Activated naive CD8-positive, alpha-beta T cell (primary cell): ENCODE measurements at regions not wholly inside any gene's neighbourhood (a gene's known extent, or its start where the extent isn't known, plus 50 kb on each side); places are given as distances from the start of the nearest gene placed in this dataset.

Source experiments
- H3K27ac Mint-ChIP-seq: one replicate; pipeline ENCODE4 v1.8.0; 2021; ENCODE audit warnings: mixed read lengths
- H3K27me3 Mint-ChIP-seq: one replicate; pipeline ENCODE4 v1.8.0; 2021; ENCODE audit warnings: mixed read lengths
- H3K36me3 Mint-ChIP-seq: one replicate; pipeline ENCODE4 v1.8.0; 2021; ENCODE audit warnings: mixed read lengths
- H3K4me1 Mint-ChIP-seq: one replicate; pipeline ENCODE4 v1.8.0; 2021; ENCODE audit warnings: low read depth, mixed read lengths
- H3K4me3 Mint-ChIP-seq: one replicate; pipeline ENCODE4 v1.8.0; 2021; ENCODE audit warnings: mild to moderate bottlenecking, mixed read lengths
- H3K9me3 Mint-ChIP-seq: one replicate; pipeline ENCODE4 v1.8.0; 2021; ENCODE audit warnings: low read depth, mixed read lengths

DNA sequence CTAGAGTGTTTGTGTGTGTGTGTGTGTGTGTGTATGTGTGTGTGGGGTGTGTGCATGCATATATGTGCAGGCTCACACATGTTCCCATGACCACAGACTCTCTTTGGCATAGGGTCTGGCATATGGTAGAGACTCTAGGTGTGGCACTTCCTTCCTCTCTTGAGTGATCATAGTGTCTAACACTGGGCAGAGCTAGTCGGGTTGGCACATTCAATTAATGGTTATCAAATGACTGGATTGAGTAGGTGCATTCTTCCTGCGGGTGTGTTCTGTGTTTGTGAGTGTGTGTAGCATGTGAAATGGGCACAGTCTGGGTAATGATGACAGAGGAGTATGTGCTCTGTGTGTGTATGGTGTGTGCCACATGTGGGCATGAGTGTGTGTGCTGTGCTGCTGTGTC lies 106.5 kb downstream of the EFNB1 start:
- H3K27me3 Mint-ChIP-seq = no peaks in the 10 kb centered on the region
- peaks cover 2% of the 10 kb centered on the region for H3K4me1 Mint-ChIP-seq
- no peaks in the 10 kb centered on the region for H3K9me3 Mint-ChIP-seq
- no peak overlapping the region for H3K27ac Mint-ChIP-seq
- no peak overlapping the region for H3K4me3 Mint-ChIP-seq
- no peaks in the 10 kb centered on the region for H3K36me3 Mint-ChIP-seq

DNA sequence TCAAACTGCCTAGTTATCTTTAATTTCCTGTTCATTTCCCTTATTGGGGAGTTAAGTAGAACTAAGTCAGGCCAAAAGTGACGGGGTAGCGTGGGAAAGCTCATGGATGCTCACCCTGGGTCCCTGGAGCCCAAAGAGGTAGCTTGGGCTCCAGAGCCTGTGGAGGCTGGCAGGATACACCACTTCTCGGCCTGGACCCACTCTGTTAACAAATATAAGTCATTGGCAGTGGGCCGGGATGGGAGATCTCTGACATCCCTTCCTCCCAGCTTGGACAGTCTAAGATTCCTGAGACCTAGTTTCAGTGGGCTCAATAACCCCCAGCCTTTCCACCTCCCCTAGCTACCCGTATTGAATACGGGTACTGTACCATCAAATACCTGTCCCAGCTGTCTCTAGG lies 106.1 kb downstream of the EFNB1 start:
- Mint-ChIP-seq H3K4me1 (peaks cover 2% of the 10 kb centered on the region), H3K27ac (no peak overlapping the region), H3K36me3 (no peaks in the 10 kb centered on the region), H3K27me3 (no peaks in the 10 kb centered on the region), H3K9me3 (no peaks in the 10 kb centered on the region), H3K4me3 (no peak overlapping the region)

GRCh38 chrX:68934421-68934820 lies 105.6 kb downstream of the EFNB1 start:
- Mint-ChIP-seq H3K27me3 (no peaks in the 10 kb centered on the region), H3K36me3 (no peaks in the 10 kb centered on the region), H3K4me3 (no peak overlapping the region), H3K4me1 (peaks cover 2% of the 10 kb centered on the region), H3K9me3 (no peaks in the 10 kb centered on the region), H3K27ac (no peak overlapping the region)

- no peaks in the 10 kb centered on the region for H3K27me3 Mint-ChIP-seq
- H3K9me3 Mint-ChIP-seq = no peaks in the 10 kb centered on the region
- no peak overlapping the region for H3K4me3 Mint-ChIP-seq
- no peaks in the 10 kb centered on the region for H3K36me3 Mint-ChIP-seq
- H3K4me1 Mint-ChIP-seq = peaks cover 2% of the 10 kb centered on the region
- H3K27ac Mint-ChIP-seq = no peak overlapping the region
Observed at GRCh38 chrX:68932611-68933010, 103.8 kb downstream of the EFNB1 start.

DNA sequence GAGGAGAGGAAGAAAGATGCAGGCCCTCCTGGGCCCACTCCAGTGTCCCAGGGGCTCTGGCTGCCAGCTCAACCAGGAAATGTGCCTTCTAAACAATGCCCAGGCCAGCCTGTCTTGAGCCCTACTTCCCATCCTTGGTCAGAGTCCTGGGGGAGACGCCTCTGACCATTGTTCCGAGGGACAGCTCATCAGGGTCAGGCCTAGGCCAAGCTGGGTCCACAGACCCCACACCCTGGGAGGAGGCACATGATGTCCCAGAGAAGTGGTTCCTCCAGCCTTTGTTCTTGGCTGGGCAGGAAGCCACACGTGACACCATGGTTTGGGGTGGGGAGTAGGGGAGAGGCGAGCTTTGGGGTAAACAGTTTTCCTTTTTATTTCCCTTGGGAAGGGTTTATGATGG lies 102.5 kb downstream of the EFNB1 start:
- Mint-ChIP-seq H3K4me1 (peaks cover 2% of the 10 kb centered on the region), H3K27ac (no peak overlapping the region), H3K36me3 (no peaks in the 10 kb centered on the region)

DNA sequence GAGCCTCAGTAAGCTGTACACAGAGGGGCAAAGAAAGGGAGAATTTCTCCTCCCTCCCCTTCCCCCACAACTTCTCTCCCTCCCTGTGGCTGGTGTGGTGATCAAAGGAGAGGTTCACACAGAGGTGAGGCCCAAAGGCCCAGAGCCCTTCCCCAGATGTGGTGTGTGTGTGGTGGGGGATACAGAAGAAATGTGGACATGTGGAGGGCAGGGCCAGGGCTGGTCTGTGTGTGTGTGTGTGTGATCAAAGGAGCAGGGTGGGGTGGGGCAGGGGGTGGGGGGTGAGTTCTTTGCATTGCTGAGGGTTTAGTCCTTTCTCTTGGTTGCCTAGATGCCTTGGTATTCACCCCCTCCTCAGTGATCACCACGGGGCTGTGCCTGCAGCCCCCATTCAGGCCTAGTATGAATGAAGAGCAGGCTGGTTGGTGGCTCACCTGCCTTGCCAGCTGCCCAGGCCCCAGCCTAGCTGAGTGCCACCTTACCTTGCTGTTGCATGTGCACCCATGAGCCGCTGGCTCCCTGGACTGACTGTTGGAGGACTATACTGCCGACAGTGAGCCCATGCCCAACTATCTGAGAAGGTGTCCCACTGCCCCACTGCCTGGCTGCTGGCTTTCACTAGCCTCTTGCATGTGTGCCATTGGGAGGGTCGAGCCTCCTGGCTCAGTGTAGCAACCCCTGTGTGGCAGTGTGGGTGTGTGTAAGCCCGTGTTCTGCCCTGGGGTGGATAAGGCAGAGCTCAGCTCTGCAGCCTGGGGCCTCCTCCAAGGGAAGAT lies 101.9 kb downstream of the EFNB1 start:
- Mint-ChIP-seq H3K27me3 (no peaks in the 10 kb centered on the region), H3K27ac (no peak overlapping the region), H3K4me3 (no peak overlapping the region), H3K9me3 (no peaks in the 10 kb centered on the region), H3K36me3 (no peaks in the 10 kb centered on the region), H3K4me1 (peaks cover 2% of the 10 kb centered on the region)

More for the DNA sequence above, 102.5 kb downstream of the EFNB1 start:
- H3K9me3 Mint-ChIP-seq = no peaks in the 10 kb centered on the region
- no peak overlapping the region for H3K4me3 Mint-ChIP-seq
- H3K27me3 Mint-ChIP-seq = no peaks in the 10 kb centered on the region

DNA sequence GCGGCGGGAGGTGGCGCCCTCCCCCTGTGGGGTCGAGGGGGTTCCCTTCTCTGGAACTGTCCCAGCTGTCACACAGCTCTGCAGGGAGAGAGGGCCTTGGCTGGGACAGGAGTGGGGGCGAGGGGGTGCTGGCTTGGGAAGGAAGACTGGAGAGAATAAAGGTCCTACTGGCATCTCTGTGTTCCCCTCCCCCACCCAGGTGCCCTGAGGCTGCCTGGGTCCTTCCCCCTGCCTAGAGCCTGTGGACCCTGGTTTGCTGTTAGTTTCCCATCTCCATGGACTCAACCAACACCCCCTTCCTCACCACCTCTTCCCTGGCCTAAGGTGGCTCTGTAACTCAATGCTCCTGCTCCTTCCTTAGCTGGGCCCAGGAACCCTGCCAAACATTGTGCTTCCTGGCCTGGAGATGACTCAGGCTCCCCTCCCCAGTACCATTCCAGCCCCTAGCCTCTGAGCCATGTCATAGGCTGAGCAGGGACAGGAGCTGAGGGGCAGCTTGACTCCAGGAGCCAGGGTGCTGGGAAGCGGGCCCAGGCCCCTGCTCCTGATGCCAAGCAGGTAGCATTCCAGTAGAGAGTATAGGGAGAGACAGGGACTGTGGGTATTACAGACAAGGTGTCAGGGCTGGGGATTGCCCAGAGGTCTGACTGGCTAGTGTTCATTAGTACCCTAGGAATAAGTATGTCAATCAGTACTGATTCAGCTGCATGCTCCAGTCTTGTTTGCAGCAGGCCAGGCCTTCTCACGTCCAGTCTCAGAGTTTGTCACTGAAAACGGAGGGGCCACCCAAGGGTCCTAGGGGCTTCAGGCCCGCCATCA lies 100.7 kb downstream of the EFNB1 start:
- H3K9me3 Mint-ChIP-seq = no peaks in the 10 kb centered on the region
- H3K36me3 Mint-ChIP-seq = no peaks in the 10 kb centered on the region
- no peaks in the 10 kb centered on the region for H3K4me1 Mint-ChIP-seq
- H3K27me3 Mint-ChIP-seq = no peaks in the 10 kb centered on the region
- no peak overlapping the region for H3K27ac Mint-ChIP-seq
- H3K4me3 Mint-ChIP-seq = no peak overlapping the region

GRCh38 chrX:68928401-68928800 lies 99.6 kb downstream of the EFNB1 start:
- H3K4me3 Mint-ChIP-seq = no peak overlapping the region
- H3K9me3 Mint-ChIP-seq = no peaks in the 10 kb centered on the region
- H3K27me3 Mint-ChIP-seq = no peaks in the 10 kb centered on the region
- no peak overlapping the region for H3K27ac Mint-ChIP-seq
- H3K36me3 Mint-ChIP-seq = no peaks in the 10 kb centered on the region
- no peaks in the 10 kb centered on the region for H3K4me1 Mint-ChIP-seq

DNA sequence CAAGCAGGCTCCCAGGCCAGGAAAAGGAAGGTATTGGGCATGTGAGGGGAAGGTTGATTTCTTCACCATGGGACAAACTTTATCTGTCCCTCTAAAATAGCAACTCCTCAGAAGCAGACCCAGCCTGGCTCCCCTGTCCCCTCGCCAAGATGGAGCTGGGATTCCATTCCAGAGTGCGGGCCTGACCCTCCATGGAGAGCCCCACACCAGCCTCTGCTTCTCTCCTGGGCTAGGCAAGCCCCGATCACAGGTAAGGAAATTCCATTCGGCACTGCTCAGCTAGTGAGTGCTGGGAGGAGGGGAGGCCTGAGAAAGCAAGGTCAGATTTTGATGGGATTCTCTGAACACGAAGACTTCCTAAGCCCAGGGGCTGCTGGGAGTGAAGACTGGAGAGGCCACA lies 98.4 kb downstream of the EFNB1 start:
- H3K4me1 Mint-ChIP-seq = no peaks in the 10 kb centered on the region
- no peaks in the 10 kb centered on the region for H3K36me3 Mint-ChIP-seq
- H3K27me3 Mint-ChIP-seq = no peaks in the 10 kb centered on the region
- H3K9me3 Mint-ChIP-seq = no peaks in the 10 kb centered on the region
- no peak overlapping the region for H3K27ac Mint-ChIP-seq
- H3K4me3 Mint-ChIP-seq = no peak overlapping the region

- H3K4me1 Mint-ChIP-seq = no peaks in the 10 kb centered on the region
- no peak overlapping the region for H3K27ac Mint-ChIP-seq
- no peaks in the 10 kb centered on the region for H3K36me3 Mint-ChIP-seq
- no peaks in the 10 kb centered on the region for H3K27me3 Mint-ChIP-seq
- no peaks in the 10 kb centered on the region for H3K9me3 Mint-ChIP-seq
- H3K4me3 Mint-ChIP-seq = no peak overlapping the region
Observed at GRCh38 chrX:68923147-68923546, 94.3 kb downstream of the EFNB1 start.

- no peaks in the 10 kb centered on the region for H3K27me3 Mint-ChIP-seq
- H3K4me1 Mint-ChIP-seq = no peaks in the 10 kb centered on the region
- no peak overlapping the region for H3K4me3 Mint-ChIP-seq
- H3K36me3 Mint-ChIP-seq = no peaks in the 10 kb centered on the region
- no peaks in the 10 kb centered on the region for H3K9me3 Mint-ChIP-seq
- H3K27ac Mint-ChIP-seq = no peak overlapping the region
Observed at GRCh38 chrX:68922013-68922412, 93.2 kb downstream of the EFNB1 start.

- Mint-ChIP-seq H3K36me3 (no peaks in the 10 kb centered on the region), H3K27me3 (no peaks in the 10 kb centered on the region)
Observed at GRCh38 chrX:68920561-68920960, 91.7 kb downstream of the EFNB1 start.

DNA sequence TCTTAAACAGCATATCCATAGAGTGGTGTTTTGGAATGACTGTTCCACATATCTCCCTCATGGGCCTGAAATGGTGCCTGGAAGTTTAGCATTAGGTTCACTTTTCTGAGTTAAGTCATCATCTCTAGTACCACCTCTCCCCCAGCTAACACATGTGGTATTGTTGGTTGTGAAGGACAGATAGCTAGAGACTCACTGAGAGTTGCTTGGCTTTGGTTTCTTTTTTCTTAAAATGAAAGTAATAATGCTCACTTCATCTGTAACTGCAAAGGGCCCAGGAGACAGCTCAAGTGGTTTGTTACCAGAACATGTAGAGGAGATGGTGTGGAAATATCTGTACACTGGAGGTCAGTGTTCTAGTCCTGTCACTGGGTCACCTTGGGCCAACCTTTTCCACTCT lies 90.9 kb downstream of the EFNB1 start:
- H3K9me3 Mint-ChIP-seq = no peaks in the 10 kb centered on the region
- H3K36me3 Mint-ChIP-seq = no peaks in the 10 kb centered on the region
- H3K27ac Mint-ChIP-seq = no peak overlapping the region

More at GRCh38 chrX:68920561-68920960, 91.7 kb downstream of the EFNB1 start:
- H3K4me3 Mint-ChIP-seq = no peak overlapping the region
- H3K9me3 Mint-ChIP-seq = no peaks in the 10 kb centered on the region
- H3K27ac Mint-ChIP-seq = no peak overlapping the region
- H3K4me1 Mint-ChIP-seq = no peaks in the 10 kb centered on the region

DNA sequence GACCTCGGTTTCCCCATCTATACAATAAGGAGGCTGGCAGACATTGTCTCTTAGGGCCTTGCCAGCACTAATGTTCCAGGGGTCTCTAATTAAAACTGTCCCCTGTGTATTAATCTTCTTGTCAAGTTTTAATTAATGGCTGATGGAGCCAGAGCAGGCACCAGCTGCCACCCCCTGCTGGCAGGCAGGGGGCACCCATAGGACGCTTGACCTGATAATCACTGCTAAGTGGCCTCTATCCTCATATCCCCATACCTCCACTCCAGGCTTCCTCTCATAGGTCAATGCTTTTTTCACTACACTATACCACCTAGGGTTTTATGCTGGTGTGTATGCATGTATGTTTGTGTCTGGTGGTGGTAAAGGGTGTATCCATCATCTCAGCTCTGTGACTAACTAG lies 89.4 kb downstream of the EFNB1 start:
- H3K4me1 Mint-ChIP-seq = no peaks in the 10 kb centered on the region
- H3K36me3 Mint-ChIP-seq = no peaks in the 10 kb centered on the region
- no peak overlapping the region for H3K27ac Mint-ChIP-seq
- H3K27me3 Mint-ChIP-seq = no peaks in the 10 kb centered on the region
- no peak overlapping the region for H3K4me3 Mint-ChIP-seq
- no peaks in the 10 kb centered on the region for H3K9me3 Mint-ChIP-seq

More for the DNA sequence above, 90.9 kb downstream of the EFNB1 start:
- H3K27me3 Mint-ChIP-seq = no peaks in the 10 kb centered on the region
- H3K4me1 Mint-ChIP-seq = no peaks in the 10 kb centered on the region
- H3K4me3 Mint-ChIP-seq = no peak overlapping the region

GRCh38 chrX:68917799-68918198 lies 89.0 kb downstream of the EFNB1 start:
- H3K27me3 Mint-ChIP-seq = no peaks in the 10 kb centered on the region
- no peak overlapping the region for H3K27ac Mint-ChIP-seq
- no peak overlapping the region for H3K4me3 Mint-ChIP-seq
- H3K4me1 Mint-ChIP-seq = no peaks in the 10 kb centered on the region
- no peaks in the 10 kb centered on the region for H3K9me3 Mint-ChIP-seq
- H3K36me3 Mint-ChIP-seq = no peaks in the 10 kb centered on the region
